OCI-LY7 (cell line): ENCODE measurements at regions not wholly inside any gene's neighbourhood (a gene's known extent, or its start where the extent isn't known, plus 50 kb on each side); places are given as distances from the start of the nearest gene placed in this dataset.

Experiments
- EZH2phosphoT487 ChIP-seq: fragments of 200-600 bp; sonication (generic); IDR thresholded peaks from 2 replicates; pipeline ENCODE4 v1.6.1; 2018; ENCODE audit warnings: low read depth, borderline replicate concordance, mild to moderate bottlenecking, mixed run types, antibody characterized with exemption, low read length, moderate library complexity, mixed read lengths
- TF ChIP-seq, protein P1 (sequence below): fragments of 200-600 bp; sonication (generic); conservative IDR thresholded peaks from 2 replicates; pipeline ENCODE4 v1.5.1; 2014; ENCODE audit warnings: mild to moderate bottlenecking, antibody characterized with exemption, low read length, moderate library complexity, mixed read lengths

DNA sequence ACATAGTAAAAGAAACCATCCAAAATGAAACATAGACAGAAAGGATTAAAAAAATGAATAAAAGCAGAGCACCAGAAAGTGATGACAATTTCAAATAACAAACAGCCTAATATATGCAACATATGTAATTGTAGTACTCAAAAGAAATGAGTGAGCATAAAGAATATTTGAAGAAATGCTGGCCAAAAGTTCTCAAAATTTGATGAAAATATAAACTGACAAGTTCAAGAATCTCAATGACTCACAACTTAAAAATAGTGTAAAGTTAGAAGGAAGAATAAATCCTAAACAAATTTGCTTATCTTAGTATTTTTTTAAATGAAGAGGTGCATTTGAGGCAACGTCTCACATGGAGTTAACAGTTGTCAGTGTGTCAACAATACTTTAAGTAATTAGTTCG is 498.9 kb downstream of the SLC6A15 start:
- TF ChIP-seq, protein P1, sequence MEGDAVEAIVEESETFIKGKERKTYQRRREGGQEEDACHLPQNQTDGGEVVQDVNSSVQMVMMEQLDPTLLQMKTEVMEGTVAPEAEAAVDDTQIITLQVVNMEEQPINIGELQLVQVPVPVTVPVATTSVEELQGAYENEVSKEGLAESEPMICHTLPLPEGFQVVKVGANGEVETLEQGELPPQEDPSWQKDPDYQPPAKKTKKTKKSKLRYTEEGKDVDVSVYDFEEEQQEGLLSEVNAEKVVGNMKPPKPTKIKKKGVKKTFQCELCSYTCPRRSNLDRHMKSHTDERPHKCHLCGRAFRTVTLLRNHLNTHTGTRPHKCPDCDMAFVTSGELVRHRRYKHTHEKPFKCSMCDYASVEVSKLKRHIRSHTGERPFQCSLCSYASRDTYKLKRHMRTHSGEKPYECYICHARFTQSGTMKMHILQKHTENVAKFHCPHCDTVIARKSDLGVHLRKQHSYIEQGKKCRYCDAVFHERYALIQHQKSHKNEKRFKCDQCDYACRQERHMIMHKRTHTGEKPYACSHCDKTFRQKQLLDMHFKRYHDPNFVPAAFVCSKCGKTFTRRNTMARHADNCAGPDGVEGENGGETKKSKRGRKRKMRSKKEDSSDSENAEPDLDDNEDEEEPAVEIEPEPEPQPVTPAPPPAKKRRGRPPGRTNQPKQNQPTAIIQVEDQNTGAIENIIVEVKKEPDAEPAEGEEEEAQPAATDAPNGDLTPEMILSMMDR, result no peak
- no peak for TF ChIP-seq EZH2phosphoT487
